RWPE2 (cell line): ENCODE measurements at regions not wholly inside any gene's neighbourhood (a gene's known extent, or its start where the extent isn't known, plus 50 kb on each side); places are given as distances from the start of the nearest gene placed in this dataset.
A peak's percentile ranks its signal among the peaks of the same experiment; 100 is the strongest.

ENCODE experiments used
- ATAC-seq: fragments of 200-7000 bp; cut with Tn5 transposase; 3 replicates; pipeline ENCODE4 v1.9.1; 2021; ENCODE audit warnings: low read depth
- DNase-seq: peaks from one replicate; pipeline ENCODE4 v3.0.0-alpha.2; 2020; ENCODE audit warnings: low spot score
- H3K27ac ChIP-seq: fragments of 450-650 bp; 2 replicates; pipeline ENCODE4 v1.5.1; 2017; ENCODE audit warnings: mild to moderate bottlenecking; ENCODE audit not compliant: poor library complexity, severe bottlenecking
- H3K27me3 ChIP-seq: fragments of 250-450 bp; sonication (Bioruptor Pico); 2 replicates; pipeline ENCODE4 v1.5.1; 2021; ENCODE audit warnings: mild to moderate bottlenecking, moderate library complexity; ENCODE audit not compliant: insufficient read depth, poor library complexity, severe bottlenecking
- H3K36me3 ChIP-seq: fragments of 250-450 bp; sonication (Bioruptor Pico); 2 replicates; pipeline ENCODE4 v1.5.1; 2020; ENCODE audit warnings: low read depth, mild to moderate bottlenecking, moderate library complexity
- H3K4me1 ChIP-seq: fragments of 250-450 bp; sonication (Bioruptor Pico); 2 replicates; pipeline ENCODE4 v1.5.1; 2021; ENCODE audit warnings: mild to moderate bottlenecking, moderate library complexity; ENCODE audit not compliant: insufficient read depth, poor library complexity, severe bottlenecking
- H3K4me3 ChIP-seq: fragments of 250-450 bp; sonication (Bioruptor Pico); 2 replicates; pipeline ENCODE4 v1.5.1; 2021; ENCODE audit warnings: mild to moderate bottlenecking, moderate library complexity; ENCODE audit not compliant: severe bottlenecking
- H3K9me3 ChIP-seq: fragments of 250-450 bp; sonication (Bioruptor Pico); 2 replicates; pipeline ENCODE4 v1.5.1; 2021; ENCODE audit warnings: mild to moderate bottlenecking, moderate library complexity; ENCODE audit not compliant: severe bottlenecking
- TF ChIP-seq, protein P1 (sequence below): fragments of 450-650 bp; IDR thresholded peaks from one replicate; pipeline ENCODE4 v1.5.1; 2017; ENCODE audit warnings: mild to moderate bottlenecking, moderate library complexity; ENCODE audit not compliant: poor library complexity, severe bottlenecking

DNA sequence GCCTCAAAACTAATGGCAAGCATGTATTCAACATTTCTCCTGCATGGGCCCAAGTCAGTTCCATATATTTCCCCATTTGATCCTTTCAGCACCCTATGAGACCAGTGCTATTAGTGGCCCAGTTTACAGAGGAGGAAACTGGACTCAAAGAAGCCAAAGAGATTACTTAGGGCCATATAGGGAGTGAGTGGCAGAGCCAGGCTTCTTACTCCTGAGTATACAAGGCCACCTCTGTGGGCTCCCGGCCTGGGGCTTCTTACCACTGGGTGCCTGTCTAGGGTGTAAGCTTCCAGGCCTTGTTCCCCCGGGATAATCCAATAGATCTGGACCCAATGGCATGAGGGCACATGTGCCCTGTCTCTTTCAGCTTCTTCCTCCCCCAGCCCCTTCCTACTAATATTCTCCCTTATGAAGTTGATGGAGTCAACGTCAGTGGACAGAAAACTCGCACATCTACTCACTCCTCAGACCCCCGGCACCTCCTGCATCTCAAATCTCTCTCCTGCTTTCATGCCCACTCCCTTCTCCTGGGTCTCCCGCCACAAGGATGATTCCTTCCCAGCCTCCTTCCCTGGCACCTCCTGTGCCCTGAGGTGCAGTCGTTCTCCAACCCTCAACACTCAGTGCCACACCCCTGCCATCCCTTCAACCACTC, 222.6 kb downstream of the ANAPC1 start:
- TF ChIP-seq, protein P1, sequence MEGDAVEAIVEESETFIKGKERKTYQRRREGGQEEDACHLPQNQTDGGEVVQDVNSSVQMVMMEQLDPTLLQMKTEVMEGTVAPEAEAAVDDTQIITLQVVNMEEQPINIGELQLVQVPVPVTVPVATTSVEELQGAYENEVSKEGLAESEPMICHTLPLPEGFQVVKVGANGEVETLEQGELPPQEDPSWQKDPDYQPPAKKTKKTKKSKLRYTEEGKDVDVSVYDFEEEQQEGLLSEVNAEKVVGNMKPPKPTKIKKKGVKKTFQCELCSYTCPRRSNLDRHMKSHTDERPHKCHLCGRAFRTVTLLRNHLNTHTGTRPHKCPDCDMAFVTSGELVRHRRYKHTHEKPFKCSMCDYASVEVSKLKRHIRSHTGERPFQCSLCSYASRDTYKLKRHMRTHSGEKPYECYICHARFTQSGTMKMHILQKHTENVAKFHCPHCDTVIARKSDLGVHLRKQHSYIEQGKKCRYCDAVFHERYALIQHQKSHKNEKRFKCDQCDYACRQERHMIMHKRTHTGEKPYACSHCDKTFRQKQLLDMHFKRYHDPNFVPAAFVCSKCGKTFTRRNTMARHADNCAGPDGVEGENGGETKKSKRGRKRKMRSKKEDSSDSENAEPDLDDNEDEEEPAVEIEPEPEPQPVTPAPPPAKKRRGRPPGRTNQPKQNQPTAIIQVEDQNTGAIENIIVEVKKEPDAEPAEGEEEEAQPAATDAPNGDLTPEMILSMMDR = no peak
- Histone ChIP-seq H3K4me3 (no peak overlapping the region), H3K27ac (peak overlapping the region; percentile 62), H3K9me3 (no peaks in the 10 kb centered on the region), H3K27me3 (no peaks in the 10 kb centered on the region), H3K36me3 (no peaks in the 10 kb centered on the region), H3K4me1 (peaks cover 34% of the 10 kb centered on the region)
- no peak for ATAC-seq
- DNase-seq = no peak

DNA sequence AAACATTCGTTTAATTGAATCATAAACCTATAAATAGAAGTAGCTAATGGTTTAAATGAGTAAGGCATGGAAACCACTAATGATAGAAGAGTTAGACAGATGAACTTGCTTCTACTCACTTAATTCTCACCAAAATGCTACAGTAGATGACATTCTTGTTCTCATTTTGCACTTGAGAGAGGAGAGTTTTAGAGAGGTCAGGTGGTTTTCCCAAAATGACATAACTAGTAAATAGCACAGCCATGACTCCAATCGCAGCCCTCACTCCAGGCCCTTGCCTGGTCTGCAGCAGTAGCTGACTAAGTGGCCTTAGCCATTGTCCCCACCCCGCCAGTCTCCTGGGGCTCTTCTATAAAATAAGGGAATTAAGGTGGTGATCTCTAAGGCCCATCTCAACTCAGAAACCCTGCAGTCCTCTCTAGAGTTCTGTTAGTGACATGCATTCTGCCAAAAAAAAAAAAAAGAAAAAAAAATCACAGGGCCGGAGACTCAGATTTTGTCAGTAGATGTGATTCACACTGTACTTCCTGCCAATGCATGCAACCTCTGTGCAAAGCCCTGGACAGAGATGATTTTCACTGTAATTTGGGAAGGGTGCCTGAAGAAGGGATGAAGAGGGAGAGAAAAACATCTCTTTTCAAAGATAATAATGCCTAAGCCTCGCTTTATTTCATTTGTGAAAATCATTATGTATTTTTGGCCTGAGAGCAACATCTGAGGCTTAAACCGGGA, 221.8 kb downstream of the ANAPC1 start:
- Histone ChIP-seq H3K36me3 (no peaks in the 10 kb centered on the region), H3K27me3 (no peaks in the 10 kb centered on the region), H3K4me3 (no peak overlapping the region), H3K4me1 (peaks cover 34% of the 10 kb centered on the region), H3K9me3 (no peaks in the 10 kb centered on the region), H3K27ac (peak overlapping the region; percentile 62)
- DNase-seq (no peak), ATAC-seq (peak; percentile 19; the same call in 1 of the 3 replicates)
- TF ChIP-seq, protein P1 = no peak

- ATAC-seq (peak; percentile 30; the same call in 1 of the 3 replicates), DNase-seq (no peak)
- TF ChIP-seq, protein P1 = no peak
- Histone ChIP-seq H3K36me3 (no peaks in the 10 kb centered on the region), H3K27me3 (no peaks in the 10 kb centered on the region), H3K4me3 (no peak overlapping the region), H3K27ac (peak overlapping the region; percentile 62), H3K4me1 (peaks cover 34% of the 10 kb centered on the region), H3K9me3 (no peaks in the 10 kb centered on the region)
These were observed 221.1 kb downstream of the ANAPC1 start for GRCh38 chr2:111662771-111663470.

DNA sequence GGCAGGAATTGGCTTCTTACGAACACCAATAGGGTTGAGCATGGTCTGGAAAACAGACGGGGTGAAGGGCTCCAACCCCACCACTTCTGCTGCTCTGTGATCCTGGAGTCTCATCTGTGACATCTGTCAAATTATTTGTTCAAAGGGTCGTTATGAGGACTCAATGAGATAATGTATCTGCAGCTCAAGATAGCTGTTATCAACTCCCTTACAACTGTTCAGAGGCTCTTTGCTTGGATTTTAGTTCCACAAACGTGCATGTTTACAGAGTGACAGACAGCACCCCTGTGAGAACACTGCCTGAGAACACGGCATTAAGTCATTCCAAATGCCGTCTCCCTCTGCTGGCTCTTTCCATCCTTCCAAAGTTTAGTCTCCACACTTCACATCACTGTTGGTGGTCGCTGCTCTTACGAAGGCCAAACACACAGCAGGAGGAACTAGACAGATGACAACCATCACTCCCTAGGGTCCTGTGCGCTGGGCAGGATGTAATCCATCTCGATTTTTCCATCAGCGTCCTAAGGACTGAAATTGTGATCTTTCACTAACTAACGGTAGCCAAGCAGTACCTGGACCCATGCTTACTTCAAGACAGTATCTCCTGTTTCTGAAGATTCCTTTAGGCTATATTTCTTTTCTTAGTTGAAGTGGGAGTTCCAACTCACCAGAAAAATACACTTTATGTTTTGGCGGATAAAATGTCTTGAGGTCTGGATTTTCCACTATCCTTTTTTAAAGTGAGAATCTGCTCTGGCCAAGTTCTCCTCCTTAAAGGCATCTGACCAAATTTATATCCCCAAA, 220.3 kb downstream of the ANAPC1 start:
- Histone ChIP-seq H3K4me3 (no peak overlapping the region), H3K4me1 (peaks cover 34% of the 10 kb centered on the region), H3K9me3 (no peaks in the 10 kb centered on the region), H3K27ac (peak overlapping the region; percentile 62), H3K27me3 (no peaks in the 10 kb centered on the region), H3K36me3 (no peaks in the 10 kb centered on the region)
- DNase-seq = no peak
- ATAC-seq = no peak
- TF ChIP-seq, protein P1 = no peak
